Stimulated activated CD4-positive, alpha-beta T cell treated with anti-CD3 and anti-CD28 coated beads, Interleukin-2, amount 100 ng/mL, for 48 hours (primary cell): ENCODE measurements at regions not wholly inside any gene's neighbourhood (a gene's known extent, or its start where the extent isn't known, plus 50 kb on each side); places are given as distances from the start of the nearest gene placed in this dataset.
"Not testable (repeated sequence)": the region's sequence is repeated elsewhere in the genome, so short reads cannot be mapped to it uniquely, and the experiment has no call there.

Experiments
- DNase-seq, 2 donors: peaks; one replicate each; pipeline ENCODE4 v3.0.0-alpha.2; 2020

- no peak for DNase-seq
Measured at GRCh38 chr10:129059977-129060376, 407.1 kb upstream of the MGMT start.

GRCh38 chr10:129063212-129063611 lies 403.8 kb upstream of the MGMT start:
- no peak for DNase-seq

GRCh38 chr10:129063877-129064276 lies 403.2 kb upstream of the MGMT start:
- DNase-seq = no peak

GRCh38 chr10:129066529-129066928 lies 400.5 kb upstream of the MGMT start:
- DNase-seq = not testable (repeated sequence)

GRCh38 chr10:129071411-129071810 lies 395.6 kb upstream of the MGMT start:
- DNase-seq = not testable (repeated sequence)

- DNase-seq = no peak
Measured at GRCh38 chr10:129074939-129075338, 392.1 kb upstream of the MGMT start.

- no peak for DNase-seq
Measured at GRCh38 chr10:129075508-129075907, 391.5 kb upstream of the MGMT start.

- no peak for DNase-seq
Measured at GRCh38 chr10:129075927-129076326, 391.1 kb upstream of the MGMT start.

- DNase-seq = no peak
Measured at GRCh38 chr10:129078346-129078745, 388.7 kb upstream of the MGMT start.

- DNase-seq = no peak
Measured at GRCh38 chr10:129078746-129079145, 388.3 kb upstream of the MGMT start.

- no peak for DNase-seq
Measured at GRCh38 chr10:129079705-129080104, 387.3 kb upstream of the MGMT start.

- DNase-seq = no peak
Measured at GRCh38 chr10:129085811-129086210, 381.2 kb upstream of the MGMT start.

- no peak for DNase-seq
Measured at GRCh38 chr10:129089341-129089740, 377.7 kb upstream of the MGMT start.

- DNase-seq = no peak
Measured at GRCh38 chr10:129090165-129090564, 376.9 kb upstream of the MGMT start.

- DNase-seq = no peak
Measured at GRCh38 chr10:129090618-129091366, 376.2 kb upstream of the MGMT start.

GRCh38 chr10:129093641-129094040 lies 373.4 kb upstream of the MGMT start:
- no peak for DNase-seq

GRCh38 chr10:129094233-129094632 lies 372.8 kb upstream of the MGMT start:
- DNase-seq = no peak

- no peak for DNase-seq
Measured at GRCh38 chr10:129094861-129095260, 372.2 kb upstream of the MGMT start.

GRCh38 chr10:129095680-129096064 lies 371.4 kb upstream of the MGMT start:
- DNase-seq = no peak

- no peak for DNase-seq
Measured at GRCh38 chr10:129096065-129096984, 370.7 kb upstream of the MGMT start.

- DNase-seq = no peak
Measured at GRCh38 chr10:129097776-129098330, 369.2 kb upstream of the MGMT start.

GRCh38 chr10:129098517-129098916 lies 368.5 kb upstream of the MGMT start:
- no peak for DNase-seq

GRCh38 chr10:129099486-129099885 lies 367.6 kb upstream of the MGMT start:
- no peak for DNase-seq

- DNase-seq = no peak
Measured at GRCh38 chr10:129099992-129100391, 367.0 kb upstream of the MGMT start.
